ENCODE measurements at regions not wholly inside any gene's neighbourhood (a gene's known extent, or its start where the extent isn't known, plus 50 kb on each side); places are given as distances from the start of the nearest gene placed in this dataset.

GRCh38 chr5:119878712-119879111, 249.4 kb downstream of the FAM170A start:
- Histone ChIP-seq H3K9me3 (ENCODE audit: severe bottlenecking) (no peaks in the 10 kb centered on the region), H3K4me3 (ENCODE audit: low read depth, low read length) (no peak overlapping the region), H3K27me3 (ENCODE audit: insufficient read depth, low read depth, severe bottlenecking) (no peaks in the 10 kb centered on the region), H3K27ac (no peak overlapping the region), H3K36me3 (no peaks in the 10 kb centered on the region)
- TF ChIP-seq, protein P1, sequence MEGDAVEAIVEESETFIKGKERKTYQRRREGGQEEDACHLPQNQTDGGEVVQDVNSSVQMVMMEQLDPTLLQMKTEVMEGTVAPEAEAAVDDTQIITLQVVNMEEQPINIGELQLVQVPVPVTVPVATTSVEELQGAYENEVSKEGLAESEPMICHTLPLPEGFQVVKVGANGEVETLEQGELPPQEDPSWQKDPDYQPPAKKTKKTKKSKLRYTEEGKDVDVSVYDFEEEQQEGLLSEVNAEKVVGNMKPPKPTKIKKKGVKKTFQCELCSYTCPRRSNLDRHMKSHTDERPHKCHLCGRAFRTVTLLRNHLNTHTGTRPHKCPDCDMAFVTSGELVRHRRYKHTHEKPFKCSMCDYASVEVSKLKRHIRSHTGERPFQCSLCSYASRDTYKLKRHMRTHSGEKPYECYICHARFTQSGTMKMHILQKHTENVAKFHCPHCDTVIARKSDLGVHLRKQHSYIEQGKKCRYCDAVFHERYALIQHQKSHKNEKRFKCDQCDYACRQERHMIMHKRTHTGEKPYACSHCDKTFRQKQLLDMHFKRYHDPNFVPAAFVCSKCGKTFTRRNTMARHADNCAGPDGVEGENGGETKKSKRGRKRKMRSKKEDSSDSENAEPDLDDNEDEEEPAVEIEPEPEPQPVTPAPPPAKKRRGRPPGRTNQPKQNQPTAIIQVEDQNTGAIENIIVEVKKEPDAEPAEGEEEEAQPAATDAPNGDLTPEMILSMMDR (IDR thresholded peaks at IDR 0.05; ENCODE audit: low read depth, low read length): no peak
- no peak for DNase-seq

GRCh38 chr5:119879446-119879845, 250.1 kb downstream of the FAM170A start:
- Histone ChIP-seq H3K36me3 (no peaks in the 10 kb centered on the region), H3K27me3 (ENCODE audit: insufficient read depth, low read depth, severe bottlenecking) (no peaks in the 10 kb centered on the region), H3K9me3 (ENCODE audit: severe bottlenecking) (no peaks in the 10 kb centered on the region), H3K4me3 (ENCODE audit: low read depth, low read length) (no peak overlapping the region), H3K27ac (no peak overlapping the region)
- TF ChIP-seq, protein P1 (IDR thresholded peaks at IDR 0.05; ENCODE audit: low read depth, low read length): no peak
- no peak for DNase-seq

DNA sequence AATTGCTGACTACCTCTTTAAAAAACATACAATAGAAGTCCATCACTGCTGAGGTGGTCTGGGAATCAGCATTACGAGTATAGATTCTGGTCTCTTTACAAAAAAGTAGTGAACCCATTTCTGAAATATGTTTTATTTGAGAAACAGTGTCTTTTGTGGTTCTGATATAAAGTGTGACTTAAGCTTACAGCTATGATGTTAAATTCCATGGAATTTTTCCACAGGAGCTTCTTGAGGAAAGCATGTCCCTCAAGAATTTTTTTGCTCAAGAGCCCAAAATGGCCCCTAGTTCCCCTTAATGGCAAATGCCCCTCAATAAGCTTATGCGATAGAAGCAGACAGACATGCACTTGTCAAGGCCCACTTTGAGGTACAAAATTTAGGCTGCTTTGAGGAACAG, 265.7 kb downstream of the FAM170A start:
- H3K27ac ChIP-seq: no peak overlapping the region
- H3K4me3 ChIP-seq (ENCODE audit: low read depth, low read length): no peak overlapping the region
- no peaks in the 10 kb centered on the region for H3K27me3 ChIP-seq (ENCODE audit: insufficient read depth, low read depth, severe bottlenecking)
- no peaks in the 10 kb centered on the region for H3K9me3 ChIP-seq (ENCODE audit: severe bottlenecking)
- H3K36me3 ChIP-seq: no peaks in the 10 kb centered on the region
- TF ChIP-seq, protein P1 (IDR thresholded peaks at IDR 0.05; ENCODE audit: low read depth, low read length): no peak
- DNase-seq: no peak

DNA sequence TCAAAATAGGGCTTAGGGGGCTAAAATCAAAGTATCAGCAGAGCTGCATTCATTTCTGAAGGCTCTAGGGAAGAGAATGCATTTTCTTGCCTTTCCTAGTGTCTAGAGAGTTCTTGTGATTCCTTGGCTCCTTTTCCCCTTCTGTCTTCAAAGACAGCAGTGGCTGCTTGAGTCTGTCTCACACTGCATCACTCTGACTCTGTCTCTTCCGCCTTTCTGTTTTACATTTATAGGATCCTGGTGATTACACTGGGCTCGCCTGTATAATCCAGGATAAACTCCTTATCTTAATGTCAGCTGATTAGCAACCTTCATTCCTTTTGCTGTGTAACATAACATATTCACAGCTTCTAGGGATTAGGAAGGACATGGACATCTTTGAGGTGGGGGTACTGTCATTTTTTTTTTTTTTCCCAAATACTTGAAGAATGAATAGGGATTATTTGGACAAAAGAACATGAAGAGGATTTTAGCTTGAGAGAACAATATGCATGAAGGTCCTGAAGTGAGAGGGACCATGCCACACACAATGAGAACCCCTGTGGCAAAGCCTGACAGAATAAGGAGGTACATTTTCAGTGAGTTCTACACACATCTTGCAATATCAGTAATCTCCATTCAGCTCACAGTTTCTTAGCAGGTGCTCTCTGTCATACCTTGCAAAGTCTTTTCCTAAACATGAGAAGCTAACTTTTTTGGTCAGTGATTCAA, 267.6 kb downstream of the FAM170A start:
- Histone ChIP-seq H3K27me3 (ENCODE audit: insufficient read depth, low read depth, severe bottlenecking) (no peaks in the 10 kb centered on the region), H3K9me3 (ENCODE audit: severe bottlenecking) (no peaks in the 10 kb centered on the region), H3K4me3 (ENCODE audit: low read depth, low read length) (no peak overlapping the region), H3K36me3 (no peaks in the 10 kb centered on the region), H3K27ac (peak overlapping the region; percentile 31; the same call in 1 of the 2 replicates)
- TF ChIP-seq, protein P1 (IDR thresholded peaks at IDR 0.05; ENCODE audit: low read depth, low read length): no peak
- peak; percentile 53 for DNase-seq

GRCh38 chr5:119897537-119898370, 268.4 kb downstream of the FAM170A start:
- no peak for DNase-seq
- Histone ChIP-seq H3K9me3 (ENCODE audit: severe bottlenecking) (no peaks in the 10 kb centered on the region), H3K4me3 (ENCODE audit: low read depth, low read length) (no peak overlapping the region), H3K27me3 (ENCODE audit: insufficient read depth, low read depth, severe bottlenecking) (no peaks in the 10 kb centered on the region), H3K36me3 (no peaks in the 10 kb centered on the region), H3K27ac (no peak overlapping the region)
- TF ChIP-seq, protein P1 (IDR thresholded peaks at IDR 0.05; ENCODE audit: low read depth, low read length): no peak

Measured in WERI-Rb-1 (cell line).